GM12878 (cell line): ENCODE measurements at regions not wholly inside any gene's neighbourhood (a gene's known extent, or its start where the extent isn't known, plus 50 kb on each side); places are given as distances from the start of the nearest gene placed in this dataset.

Source experiments
- ATAC-seq: fragments of 200-7000 bp; cut with Tn5 transposase; 3 replicates; pipeline ENCODE4 v1.9.1; 2020; ENCODE audit warnings: mild to moderate bottlenecking, moderate library complexity
- BruUV-seq: library from RNA; stranded (reverse); fragments of 400-500 nt; replicated peaks from 2 replicates; lab custom pipeline; 2021; lab: Mats Ljungman, UMichigan
- CTCF ChIA-PET: fragments of 300-600 bp; sonication (Branson Sonifier 250); formaldehyde crosslinking; extraction: SDS; loops from one replicate; lab custom pipeline; 2021; ENCODE audit warnings: inconsistent platforms; lab: Yijun Ruan, JAX
- POLR2A ChIA-PET: fragments of 350-600 bp; formaldehyde crosslinking; extraction: SDS; loops from one replicate; lab custom pipeline; 2021; ENCODE audit warnings: inconsistent platforms; lab: Charles Lee
- RAD21 ChIA-PET: fragments of 300-600 bp; sonication (Branson Sonifier 250); formaldehyde crosslinking; loops from one replicate; lab custom pipeline; 2023; ENCODE audit warnings: antibody characterized with exemption; ENCODE audit not compliant: unreplicated experiment; lab: Charles Lee
- SMC1A ChIA-PET: fragments of 300-600 bp; sonication (Branson Sonifier 250); formaldehyde crosslinking; loops from one replicate; lab custom pipeline; 2023; ENCODE audit not compliant: unreplicated experiment, uncharacterized antibody; lab: Charles Lee
- DNase-seq: peaks from one replicate; pipeline ENCODE4 v3.0.0-alpha.2; 2011; ENCODE audit warnings: low read depth, low spot score
- FAIRE-seq: peaks from 3 replicates; lab custom pipeline; 2011; peaks lifted over from hg19 to GRCh38; lab: Jason Lieb, UNC
- H2AFZ ChIP-seq: 2 replicates; pipeline ENCODE4 v1.6.0; 2011; ENCODE audit warnings: low read depth, low read length, control low read depth; ENCODE audit not compliant: control insufficient read depth
- H3K27ac ChIP-seq: 2 replicates; pipeline ENCODE4 v1.5.1; 2011; ENCODE audit warnings: control low read depth; ENCODE audit not compliant: control insufficient read depth, insufficient read depth
- H3K27me3 ChIP-seq, 2 experiments: replicated peaks in 1 of 2; 2 replicates each; pipeline versions ENCODE4 v1.6.0 to v1.6.1; 2011; ENCODE audit warnings: low read length in 1 of 2; ENCODE audit not compliant: control insufficient read depth in 2 of 2, insufficient read depth in 2 of 2
- H3K36me3 ChIP-seq, 2 experiments: 2 replicates each; pipeline ENCODE4 v1.5.1; 2011; ENCODE audit warnings: low read length in 1 of 2; ENCODE audit not compliant: control insufficient read depth in 2 of 2, insufficient read depth in 2 of 2
- H3K4me1 ChIP-seq: 2 replicates; pipeline ENCODE4 v1.6.1; 2011; ENCODE audit warnings: mild to moderate bottlenecking, low read length, moderate library complexity, mixed read lengths; ENCODE audit not compliant: control insufficient read depth, insufficient read depth
- H3K4me2 ChIP-seq: 2 replicates; pipeline ENCODE4 v1.6.0; 2011; ENCODE audit warnings: control low read depth; ENCODE audit not compliant: control insufficient read depth, insufficient read depth
- H3K4me3 ChIP-seq: fragments of 200-600 bp; sonication (generic); 2 replicates; pipeline ENCODE4 v1.5.1; 2016
- H3K79me2 ChIP-seq: 2 replicates; pipeline ENCODE4 v1.6.0; 2011; ENCODE audit warnings: low read length; ENCODE audit not compliant: control insufficient read depth, insufficient read depth
- H3K9ac ChIP-seq: 2 replicates; pipeline ENCODE4 v1.8.0; 2011; ENCODE audit warnings: low read length, control low read depth, mixed read lengths; ENCODE audit not compliant: control insufficient read depth, insufficient read depth
- H3K9me3 ChIP-seq: replicated peaks from 3 replicates; pipeline ENCODE4 v1.5.1; 2011; ENCODE audit warnings: mild to moderate bottlenecking, low read length; ENCODE audit not compliant: control insufficient read depth, insufficient read depth
- H4K20me1 ChIP-seq: 2 replicates; pipeline ENCODE4 v1.6.0; 2011; ENCODE audit not compliant: control insufficient read depth, insufficient read depth
- BRCA1 ChIP-seq: IDR thresholded peaks from 2 replicates; pipeline ENCODE4 v1.6.1; 2011; ENCODE audit warnings: low read depth, low read length, improper control_type of control experiment
- CBX3 ChIP-seq: fragments of 200-600 bp; sonication (generic); IDR thresholded peaks from 2 replicates; pipeline ENCODE4 v1.6.1; 2016; ENCODE audit warnings: low read depth, borderline replicate concordance
- HDGF ChIP-seq: fragments of 450-650 bp; IDR thresholded peaks from 2 replicates; pipeline ENCODE4 v1.6.1; 2016; ENCODE audit warnings: antibody characterized with exemption
- PAX5 ChIP-seq: IDR thresholded peaks from 2 replicates; pipeline ENCODE4 v1.6.1; 2011; ENCODE audit warnings: low read depth, low read length, borderline replicate concordance
- POLR2AphosphoS5 ChIP-seq: IDR thresholded peaks from 2 replicates; pipeline ENCODE4 v1.6.1; 2011; ENCODE audit warnings: mild to moderate bottlenecking, low read length, inconsistent platforms
- RAD51 ChIP-seq: fragments of 450-650 bp; IDR thresholded peaks from 2 replicates; pipeline ENCODE4 v1.6.1; 2016; ENCODE audit warnings: moderate library complexity, mild to moderate bottlenecking, inconsistent platforms
- RB1 ChIP-seq: fragments of 450-650 bp; formaldehyde crosslinking; IDR thresholded peaks from 2 replicates; pipeline ENCODE4 v1.6.1; 2017; ENCODE audit warnings: mild to moderate bottlenecking, borderline replicate concordance
- RELA ChIP-seq: fragments of 450-650 bp; IDR thresholded peaks from 2 replicates; pipeline ENCODE4 v1.8.0; 2014; ENCODE audit warnings: borderline replicate concordance; ENCODE audit not compliant: partially characterized antibody
- SREBF2 ChIP-seq: IDR thresholded peaks from 2 replicates; pipeline ENCODE4 v1.6.1; 2012; ENCODE audit warnings: mild to moderate bottlenecking, low read length
- TARDBP ChIP-seq: IDR thresholded peaks from 2 replicates; pipeline ENCODE4 v1.6.1; 2016; ENCODE audit warnings: borderline replicate concordance
- WGBS: methylation state at CpG from one replicate; pipeline ENCODE4 v1.1.6; 2016; ENCODE audit warnings: low lambda C conversion rate; ENCODE audit not compliant: insufficient replicate concordance, insufficient coverage; ENCODE audit errors: missing lambda C conversion rate; 5-methylcytosine and 5-hydroxymethylcytosine counted together
- in situ Hi-C: fragments of 300-500 bp; cut with MboI; formaldehyde crosslinking; loops from 9 replicates; pipeline ENCODE4 v1.14.3; 2018; ENCODE audit warnings: mixed read lengths
- intact Hi-C: fragments of 100-400 bp; cut with micrococcal nuclease; formaldehyde crosslinking; loops from one replicate; pipeline ENCODE4 v1.14.2; 2022; ENCODE audit not compliant: unreplicated experiment
- TF ChIP-seq, protein P1 (sequence below): fragments of 450-650 bp; formaldehyde crosslinking; IDR thresholded peaks from 2 replicates; pipeline ENCODE4 v1.5.0; 2022; ENCODE audit warnings: mild to moderate bottlenecking, missing genetic modification characterization

DNA sequence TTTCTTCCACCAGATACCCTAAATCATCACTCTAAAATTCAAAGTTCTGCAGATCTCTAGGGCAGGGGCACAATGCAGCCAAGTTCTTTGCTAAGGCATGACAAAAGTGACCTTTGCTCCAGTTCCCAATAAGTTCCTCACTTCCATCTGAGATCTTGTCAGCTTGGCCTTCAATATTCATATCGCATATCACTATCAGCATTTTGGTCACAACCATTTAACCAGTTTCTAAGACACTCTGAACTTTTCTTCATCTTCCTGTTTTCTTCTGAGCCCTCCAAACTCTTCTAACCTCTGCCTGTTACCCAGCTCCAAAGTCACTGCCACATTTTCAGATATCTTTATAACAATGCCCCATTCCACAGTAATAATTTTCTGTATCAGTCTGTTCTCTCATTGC, 452.6 kb upstream of the TRIB2 start (continued):
- no peak for TF ChIP-seq SREBF2
- TF ChIP-seq HDGF: no peak
- TF ChIP-seq RAD51: no peak
- no peak for TF ChIP-seq CBX3
- no peak for TF ChIP-seq RELA
- TF ChIP-seq TARDBP: no peak
- TF ChIP-seq BRCA1: no peak
- TF ChIP-seq, protein P1, sequence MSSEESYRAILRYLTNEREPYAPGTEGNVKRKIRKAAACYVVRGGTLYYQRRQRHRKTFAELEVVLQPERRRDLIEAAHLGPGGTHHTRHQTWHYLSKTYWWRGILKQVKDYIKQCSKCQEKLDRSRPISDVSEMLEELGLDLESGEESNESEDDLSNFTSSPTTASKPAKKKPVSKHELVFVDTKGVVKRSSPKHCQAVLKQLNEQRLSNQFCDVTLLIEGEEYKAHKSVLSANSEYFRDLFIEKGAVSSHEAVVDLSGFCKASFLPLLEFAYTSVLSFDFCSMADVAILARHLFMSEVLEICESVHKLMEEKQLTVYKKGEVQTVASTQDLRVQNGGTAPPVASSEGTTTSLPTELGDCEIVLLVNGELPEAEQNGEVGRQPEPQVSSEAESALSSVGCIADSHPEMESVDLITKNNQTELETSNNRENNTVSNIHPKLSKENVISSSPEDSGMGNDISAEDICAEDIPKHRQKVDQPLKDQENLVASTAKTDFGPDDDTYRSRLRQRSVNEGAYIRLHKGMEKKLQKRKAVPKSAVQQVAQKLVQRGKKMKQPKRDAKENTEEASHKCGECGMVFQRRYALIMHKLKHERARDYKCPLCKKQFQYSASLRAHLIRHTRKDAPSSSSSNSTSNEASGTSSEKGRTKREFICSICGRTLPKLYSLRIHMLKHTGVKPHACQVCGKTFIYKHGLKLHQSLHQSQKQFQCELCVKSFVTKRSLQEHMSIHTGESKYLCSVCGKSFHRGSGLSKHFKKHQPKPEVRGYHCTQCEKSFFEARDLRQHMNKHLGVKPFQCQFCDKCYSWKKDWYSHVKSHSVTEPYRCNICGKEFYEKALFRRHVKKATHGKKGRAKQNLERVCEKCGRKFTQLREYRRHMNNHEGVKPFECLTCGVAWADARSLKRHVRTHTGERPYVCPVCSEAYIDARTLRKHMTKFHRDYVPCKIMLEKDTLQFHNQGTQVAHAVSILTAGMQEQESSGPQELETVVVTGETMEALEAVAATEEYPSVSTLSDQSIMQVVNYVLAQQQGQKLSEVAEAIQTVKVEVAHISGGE (CRISPR knock-in tag): no peak
- no peak for TF ChIP-seq POLR2AphosphoS5
- TF ChIP-seq, all 136 proteins: peak for 0

DNA sequence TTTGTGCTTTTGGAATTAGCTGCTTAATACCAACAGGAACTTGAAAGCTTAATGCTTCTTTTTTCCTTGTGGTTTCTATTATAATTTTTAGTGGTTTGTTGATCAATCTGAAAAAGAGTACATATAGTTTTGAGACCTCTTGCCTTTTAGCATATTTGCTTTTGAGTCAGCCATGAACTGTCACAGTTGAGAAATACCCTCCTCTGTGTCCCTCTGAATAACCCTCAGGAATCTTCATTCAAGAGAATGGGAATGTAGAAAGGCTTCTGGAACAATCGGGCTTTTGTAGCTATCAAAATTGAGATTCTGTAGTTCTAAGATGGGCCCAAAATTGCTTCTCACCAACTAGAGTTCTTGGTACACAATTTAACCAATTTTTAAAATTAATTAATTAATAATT, 451.1 kb upstream of the TRIB2 start:
- DNase-seq: no peak
- ChIA-PET CTCF (no interaction called here), RAD21 (interaction anchor here (0.5 kb wide), 1 partner anchor 257 kb away, joined by 3 read pairs; no protein-coding TSS in a partner anchor), SMC1A (interaction anchor here (1.2 kb wide), 1 partner anchor 18 kb away, joined by 3 read pairs; no protein-coding TSS in a partner anchor), POLR2A (no interaction called here)
- H3K79me2 ChIP-seq: no peaks in the 10 kb centered on the region
- no peaks in the 10 kb centered on the region for H3K9me3 ChIP-seq
- in situ Hi-C loops: no loop called here
- TF ChIP-seq RB1 (no peak), PAX5 (no peak)
- no peak overlapping the region for H3K27ac ChIP-seq
- no peak overlapping the region for H3K4me2 ChIP-seq
- no peaks in the 10 kb centered on the region for H3K27me3 ChIP-seq
- H3K36me3 ChIP-seq: no peaks in the 10 kb centered on the region
- BruUV-seq: no TSS peak
- H3K9ac ChIP-seq: no peak overlapping the region
- H3K4me1 ChIP-seq: no peaks in the 10 kb centered on the region; the same call in 1 of the 2 replicates
- H4K20me1 ChIP-seq: no peaks in the 10 kb centered on the region
- WGBS: 100% methylated on average over 1 of the region's 1 CpG
- no peak for FAIRE-seq
- H3K4me3 ChIP-seq: no peak overlapping the region
- intact Hi-C loops: no loop called here
- ATAC-seq: no peak
- H2AFZ ChIP-seq: no peak overlapping the region
